ENCODE measurements at regions not wholly inside any gene's neighbourhood (a gene's known extent, or its start where the extent isn't known, plus 50 kb on each side); places are given as distances from the start of the nearest gene placed in this dataset.

GRCh38 chr19:29074579-29074978, 138.4 kb downstream of the UQCRFS1 start:
- no peak for TF ChIP-seq CTCF (IDR thresholded peaks at IDR 0.05)
- Mint-ChIP-seq H3K27me3 (ENCODE audit: low read depth, poor library complexity) (peaks cover 8% of the 10 kb centered on the region), H3K36me3 (ENCODE audit: low read depth) (no peaks in the 10 kb centered on the region), H3K4me3 (no peak overlapping the region), H3K9me3 (no peaks in the 10 kb centered on the region), H3K27ac (no peak overlapping the region), H3K4me1 (peaks cover 25% of the 10 kb centered on the region)
- no peak for DNase-seq

GRCh38 chr19:29067831-29068230, 145.1 kb downstream of the UQCRFS1 start:
- H3K27ac Mint-ChIP-seq, result no peak overlapping the region
- H3K4me1 Mint-ChIP-seq, result peaks cover 8% of the 10 kb centered on the region
- H3K9me3 Mint-ChIP-seq, result peaks cover 6% of the 10 kb centered on the region
- TF ChIP-seq CTCF (IDR thresholded peaks at IDR 0.05), result no peak
- no peaks in the 10 kb centered on the region for H3K36me3 Mint-ChIP-seq (ENCODE audit: low read depth)
- DNase-seq, result no peak
- peaks cover 28% of the 10 kb centered on the region for H3K27me3 Mint-ChIP-seq (ENCODE audit: low read depth, poor library complexity)
- H3K4me3 Mint-ChIP-seq, result no peak overlapping the region

- Mint-ChIP-seq H3K9me3 (peaks cover 6% of the 10 kb centered on the region), H3K27ac (no peak overlapping the region), H3K27me3 (ENCODE audit: low read depth, poor library complexity) (peaks cover 42% of the 10 kb centered on the region), H3K36me3 (ENCODE audit: low read depth) (no peaks in the 10 kb centered on the region), H3K4me3 (no peak overlapping the region), H3K4me1 (peaks cover 32% of the 10 kb centered on the region)
- no peak for DNase-seq
- TF ChIP-seq CTCF (IDR thresholded peaks at IDR 0.05), result no peak
Observed at GRCh38 chr19:29062475-29063435, 150.2 kb downstream of the UQCRFS1 start.

GRCh38 chr19:29060813-29061364, 152.1 kb downstream of the UQCRFS1 start:
- Mint-ChIP-seq H3K9me3 (no peaks in the 10 kb centered on the region), H3K27ac (no peak overlapping the region), H3K27me3 (ENCODE audit: low read depth, poor library complexity) (peaks cover 52% of the 10 kb centered on the region), H3K4me3 (no peak overlapping the region), H3K4me1 (peaks cover 32% of the 10 kb centered on the region), H3K36me3 (ENCODE audit: low read depth) (no peaks in the 10 kb centered on the region)
- TF ChIP-seq CTCF (IDR thresholded peaks at IDR 0.05), result no peak
- no peak for DNase-seq

GRCh38 chr19:29056535-29056934, 156.4 kb downstream of the UQCRFS1 start:
- DNase-seq, result no peak
- TF ChIP-seq CTCF (IDR thresholded peaks at IDR 0.05), result no peak
- H3K4me1 Mint-ChIP-seq, result peaks cover 14% of the 10 kb centered on the region
- H3K27ac Mint-ChIP-seq, result no peak overlapping the region
- no peak overlapping the region for H3K4me3 Mint-ChIP-seq
- no peaks in the 10 kb centered on the region for H3K36me3 Mint-ChIP-seq (ENCODE audit: low read depth)
- no peaks in the 10 kb centered on the region for H3K9me3 Mint-ChIP-seq
- H3K27me3 Mint-ChIP-seq (ENCODE audit: low read depth, poor library complexity), result peaks cover 40% of the 10 kb centered on the region
